K562 (cell line): ENCODE measurements at regions not wholly inside any gene's neighbourhood (a gene's known extent, or its start where the extent isn't known, plus 50 kb on each side); places are given as distances from the start of the nearest gene placed in this dataset.

Source experiments
- ATAC-seq: fragments of 200-7000 bp; cut with Tn5 transposase; 3 replicates; pipeline ENCODE4 v1.9.1; 2020; ENCODE audit warnings: moderate library complexity
- BruUV-seq: library from RNA; stranded (reverse); fragments of 400-500 nt; replicated peaks from 2 replicates; lab custom pipeline; 2021; lab: Mats Ljungman, UMichigan
- CTCF ChIA-PET: fragments of 300-600 bp; formaldehyde crosslinking; extraction: SDS; loops from one replicate; lab custom pipeline; 2021; ENCODE audit warnings: low intra/inter-chr PET ratio; lab: Yijun Ruan, JAX
- POLR2A ChIA-PET: fragments of 300-600, 350-650 bp; sonication (Branson Sonifier 250); formaldehyde crosslinking; extraction: SDS; loops from one replicate; lab custom pipeline; 2021; ENCODE audit warnings: antibody characterized with exemption, inconsistent platforms; lab: Yijun Ruan, JAX
- DNase-seq, 4 experiments: peaks; one replicate each; pipeline versions ENCODE4 v3.0.0 to v3.0.0-alpha.2; 2011 to 2018; ENCODE audit warnings: low spot score in 3 of 4, mixed read lengths in 3 of 4; ENCODE audit errors: extremely low read depth in 1 of 4
- FAIRE-seq: peaks from 2 replicates; lab custom pipeline; 2011; peaks lifted over from hg19 to GRCh38; lab: Jason Lieb, UNC
- H2AFZ ChIP-seq: 2 replicates; pipeline ENCODE4 v1.6.0; 2011; ENCODE audit warnings: low read depth, low read length, control low read depth, inconsistent platforms
- H3K27ac ChIP-seq: fragments of 200-600 bp; 3 replicates; pipeline ENCODE4 v1.8.0; 2011; ENCODE audit warnings: low read depth, mild to moderate bottlenecking, control low read depth, inconsistent platforms, low read length, moderate library complexity, mixed read lengths; ENCODE audit errors: extremely low read depth
- H3K27me3 ChIP-seq, 2 experiments: fragments of 300-600 bp in 1 of 2; 2 replicates in 1 of 2; 3 replicates in 1 of 2; pipeline versions ENCODE4 v1.6.0 to v1.8.0; 2011; ENCODE audit warnings: inconsistent platforms in 2 of 2, low read length in 2 of 2, mild to moderate bottlenecking in 1 of 2, mixed read lengths in 1 of 2, moderate library complexity in 1 of 2; ENCODE audit not compliant: control insufficient read depth in 2 of 2, insufficient read depth in 2 of 2
- H3K36me3 ChIP-seq: fragments of 300-600 bp; 3 replicates; pipeline ENCODE4 v1.8.0; 2011; ENCODE audit warnings: mild to moderate bottlenecking, low read length, inconsistent platforms; ENCODE audit not compliant: control insufficient read depth, insufficient read depth
- H3K4me1 ChIP-seq, 2 experiments: fragments of 200-600 bp in 1 of 2; replicated peaks in 1 of 2; 2 replicates in 1 of 2; 3 replicates in 1 of 2; pipeline versions ENCODE4 v1.5.1 to v1.8.0; 2011; ENCODE audit warnings: inconsistent platforms in 2 of 2, low read length in 2 of 2, mild to moderate bottlenecking in 1 of 2, mixed read lengths in 1 of 2, moderate library complexity in 1 of 2; ENCODE audit not compliant: control insufficient read depth in 2 of 2, insufficient read depth in 2 of 2
- H3K4me2 ChIP-seq: 2 replicates; pipeline ENCODE4 v1.6.1; 2011; ENCODE audit warnings: low read length, control low read depth, inconsistent platforms, mixed read lengths; ENCODE audit not compliant: insufficient read depth
- H3K4me3 ChIP-seq: fragments of 200-600 bp; sonication (generic), shearing (Covaris generic); 2 replicates; pipeline ENCODE4 v1.5.1; 2016; ENCODE audit warnings: control low read depth, inconsistent platforms
- H3K79me2 ChIP-seq: fragments of 200-600 bp; 3 replicates; pipeline ENCODE4 v1.8.0; 2011; ENCODE audit warnings: low read length, inconsistent platforms; ENCODE audit not compliant: control insufficient read depth, insufficient read depth
- H3K9ac ChIP-seq, 2 experiments: 2 replicates each; pipeline versions ENCODE4 v1.6.0 to v1.6.1; 2011; ENCODE audit warnings: low read depth in 2 of 2, low read length in 2 of 2, control low read depth in 1 of 2, inconsistent platforms in 1 of 2, mild to moderate bottlenecking in 1 of 2, mixed read lengths in 1 of 2; ENCODE audit not compliant: insufficient read depth in 1 of 2
- H3K9me1 ChIP-seq: one replicate; pipeline ENCODE4 v1.6.0; 2011; ENCODE audit warnings: inconsistent platforms, mild to moderate bottlenecking, low read length, moderate library complexity; ENCODE audit not compliant: control insufficient read depth, insufficient read depth
- H3K9me3 ChIP-seq: replicated peaks from 2 replicates; pipeline ENCODE4 v1.5.1; 2011; ENCODE audit warnings: low read depth, low read length, inconsistent platforms; ENCODE audit not compliant: control insufficient read depth, insufficient read depth
- H4K20me1 ChIP-seq: replicated peaks from 2 replicates; pipeline ENCODE4 v1.6.1; 2011; ENCODE audit warnings: low read length, inconsistent platforms, mixed read lengths; ENCODE audit not compliant: control insufficient read depth, insufficient read depth
- MCM7 ChIP-seq, 2 experiments: fragments of 450-650 bp; IDR thresholded peaks; 2 replicates each; pipeline ENCODE4 v1.6.1; 2016 to 2018
- NR2C2 ChIP-seq, 2 experiments: fragments of 200-800 bp in 1 of 2; sonication (Bioruptor generic) in 1 of 2; sonication (generic) in 1 of 2; formaldehyde crosslinking in 1 of 2; IDR thresholded peaks; 2 replicates each; pipeline versions ENCODE4 v1.6.1 to v1.8.0; 2016 to 2022; ENCODE audit warnings: mild to moderate bottlenecking in 1 of 2, missing compliant biosample characterization in 1 of 2, missing genetic modification characterization in 1 of 2, missing genetic modification reagents in 1 of 2
- PTBP1 ChIP-seq: fragments of 200-400 bp; formaldehyde crosslinking; IDR thresholded peaks from 2 replicates; pipeline ENCODE4 v1.6.1; 2017; ENCODE audit warnings: low read depth, low read length
- RFX1 ChIP-seq: fragments of 450-650 bp; IDR thresholded peaks from 2 replicates; pipeline ENCODE4 v1.6.1; 2016; ENCODE audit warnings: mild to moderate bottlenecking, moderate library complexity
- ZMIZ1 ChIP-seq, 2 experiments: fragments of 150-350 bp in 1 of 2; IDR thresholded peaks; 2 replicates each; pipeline ENCODE4 v1.6.1; 2012 to 2016; ENCODE audit warnings: low read depth in 2 of 2, low read length in 2 of 2, mild to moderate bottlenecking in 1 of 2, moderate library complexity in 1 of 2
- ZNF512 ChIP-seq: IDR thresholded peaks from 2 replicates; pipeline ENCODE4 v1.6.1; 2016; ENCODE audit warnings: missing genetic modification characterization, missing compliant biosample characterization
- WGBS: fragments of 100-300 bp; shearing (Covaris generic); methylation state at CpG from one replicate; pipeline ENCODE4 v1.1.6; 2016; ENCODE audit warnings: low coverage, mixed read lengths; ENCODE audit not compliant: insufficient coverage; ENCODE audit errors: missing lambda C conversion rate; 5-methylcytosine and 5-hydroxymethylcytosine counted together
- in situ Hi-C: fragments of 300-500 bp; cut with MboI; formaldehyde crosslinking; loops from 4 replicates; pipeline ENCODE4 v1.15.0; 2018; ENCODE audit warnings: inconsistent platforms, mixed read lengths
- intact Hi-C: fragments of 100-400 bp; cut with micrococcal nuclease; formaldehyde crosslinking; loops from 2 replicates; pipeline ENCODE4 v1.14.2; 2022

- H3K4me1 ChIP-seq = no peaks in the 10 kb centered on the region
- H3K36me3 ChIP-seq = no peaks in the 10 kb centered on the region
- no peaks in the 10 kb centered on the region; a peak in 4 of 5 replicates for H3K27me3 ChIP-seq
- no peaks in the 10 kb centered on the region for H3K9me3 ChIP-seq
- no peak overlapping the region for H3K4me2 ChIP-seq
- 0% methylated on average over 3 of the region's 3 CpGs for whole genome bisulfite sequencing
- H4K20me1 ChIP-seq = no peaks in the 10 kb centered on the region
- POLR2A ChIA-PET = no interaction called here
- intact Hi-C loops = no loop called here
- TF ChIP-seq MCM7 (IDR thresholded peaks at IDR 0.05) (no peak), RFX1 (peak; percentile 24; the same call in 1 of the 2 replicates), ZMIZ1 (IDR thresholded peaks at IDR 0.05; ENCODE audit: low read depth in 2 of 2, low read length in 2 of 2) (no peak), NR2C2 (CRISPR knock-in tag; IDR thresholded peaks at IDR 0.05) (no peak), NR2C2 (tag; IDR thresholded peaks at IDR 0.05) (no peak), ZNF512 (no peak), PTBP1 (no peak)
- CTCF ChIA-PET = no interaction called here
- H3K9ac ChIP-seq = no peak overlapping the region
- H3K9me1 ChIP-seq = no peaks in the 10 kb centered on the region
- H2AFZ ChIP-seq = no peak overlapping the region
- no peak overlapping the region for H3K4me3 ChIP-seq
- no peak for FAIRE-seq
- BruUV-seq = no TSS peak
- no peaks in the 10 kb centered on the region for H3K79me2 ChIP-seq
- in situ Hi-C loops = no loop called here
- DNase-seq = no peak
- H3K27ac ChIP-seq = no peak overlapping the region
- no peak for ATAC-seq
Measured at GRCh38 chrX:13955975-13956374, 73.7 kb downstream of the GEMIN8 start.
